ENCODE measurements at regions not wholly inside any gene's neighbourhood (a gene's known extent, or its start where the extent isn't known, plus 50 kb on each side); places are given as distances from the start of the nearest gene placed in this dataset.
A peak's percentile ranks its signal among the peaks of the same experiment; 100 is the strongest.

DNA sequence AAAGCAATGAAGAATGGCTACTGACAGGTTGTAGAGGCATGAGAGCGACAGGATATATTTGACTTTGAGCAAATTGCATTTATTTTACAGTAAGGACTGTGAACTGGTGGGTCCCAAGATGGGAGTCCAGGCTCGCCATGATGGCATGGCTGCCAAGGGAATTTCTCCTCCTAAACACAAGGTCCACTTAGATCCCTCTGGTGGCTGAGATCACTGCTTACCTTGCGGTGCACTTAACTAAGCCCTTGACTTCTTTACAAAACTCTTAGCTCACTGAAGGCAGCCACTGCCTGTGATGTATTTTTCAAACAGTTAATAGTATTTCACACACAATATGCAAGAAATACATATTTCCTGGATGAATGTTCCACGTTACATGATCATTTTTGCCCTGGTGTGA, 50.3 kb upstream of the SORBS2 start:
- FAIRE-seq = no peak

DNA sequence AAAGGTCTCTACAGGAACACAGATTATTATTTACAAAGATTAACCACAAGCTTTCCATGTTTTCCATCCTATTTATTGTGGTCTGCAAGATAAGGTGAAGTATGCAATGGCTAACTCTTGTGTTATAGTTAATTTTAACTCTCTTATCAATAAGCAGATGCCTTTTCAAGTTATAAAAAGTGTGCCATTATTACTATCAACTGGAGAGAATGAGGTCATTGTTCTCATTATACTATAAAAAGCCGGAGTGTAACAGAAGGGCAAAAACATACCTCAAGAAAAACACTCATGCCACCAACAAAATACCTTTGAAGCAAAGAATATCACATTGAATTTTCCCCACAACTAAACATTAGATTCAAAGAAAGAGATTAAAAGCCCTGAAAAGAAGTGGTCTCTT, 52.0 kb upstream of the SORBS2 start:
- FAIRE-seq = peak; percentile 60

GRCh38 chr4:185865901-185866328, 53.9 kb upstream of the SORBS2 start:
- peak; percentile 57 for FAIRE-seq

DNA sequence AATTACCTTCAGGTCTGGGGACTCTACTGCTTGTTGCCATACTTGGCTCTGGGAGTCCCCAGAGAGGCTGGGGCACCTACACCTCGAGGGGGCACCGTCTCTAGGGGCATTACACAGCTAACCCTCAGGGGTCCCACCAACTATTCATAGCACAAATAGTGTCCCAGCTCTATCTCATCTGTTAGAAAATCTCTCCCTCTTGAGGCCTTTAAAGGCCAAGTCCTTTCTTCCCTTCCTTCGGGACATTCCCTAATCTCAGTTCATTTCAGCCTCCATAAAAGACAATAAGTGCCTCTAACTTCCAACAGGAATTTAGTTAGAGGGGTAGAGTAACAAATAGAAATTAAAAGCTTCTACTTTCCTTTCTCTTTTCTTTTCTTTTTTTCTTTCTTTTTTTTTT, 55.8 kb upstream of the SORBS2 start:
- FAIRE-seq = no peak

GRCh38 chr4:185868983-185869382, 57.0 kb upstream of the SORBS2 start:
- no peak for FAIRE-seq

GRCh38 chr4:185869427-185869826, 57.4 kb upstream of the SORBS2 start:
- FAIRE-seq = no peak

DNA sequence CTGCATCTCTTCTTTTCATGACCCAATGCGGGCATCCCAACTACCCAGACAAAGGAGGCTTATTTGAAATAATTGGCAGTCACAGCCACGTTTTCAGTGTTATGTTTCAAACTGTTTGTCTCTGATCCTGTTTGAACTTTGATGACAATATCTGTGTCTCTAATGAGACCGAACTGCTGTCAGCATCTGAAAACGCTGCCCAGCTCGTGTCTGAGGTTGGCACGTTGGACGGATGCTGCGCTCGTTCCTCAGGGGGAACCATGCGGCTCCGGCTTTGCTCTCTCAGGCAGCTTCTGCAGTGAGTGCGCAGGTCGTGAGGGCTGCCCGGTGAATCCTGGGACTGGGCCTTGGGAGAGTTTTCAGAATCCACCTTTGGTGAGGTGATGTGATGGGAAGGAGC, 58.4 kb upstream of the SORBS2 start:
- peak; percentile 89 for FAIRE-seq

DNA sequence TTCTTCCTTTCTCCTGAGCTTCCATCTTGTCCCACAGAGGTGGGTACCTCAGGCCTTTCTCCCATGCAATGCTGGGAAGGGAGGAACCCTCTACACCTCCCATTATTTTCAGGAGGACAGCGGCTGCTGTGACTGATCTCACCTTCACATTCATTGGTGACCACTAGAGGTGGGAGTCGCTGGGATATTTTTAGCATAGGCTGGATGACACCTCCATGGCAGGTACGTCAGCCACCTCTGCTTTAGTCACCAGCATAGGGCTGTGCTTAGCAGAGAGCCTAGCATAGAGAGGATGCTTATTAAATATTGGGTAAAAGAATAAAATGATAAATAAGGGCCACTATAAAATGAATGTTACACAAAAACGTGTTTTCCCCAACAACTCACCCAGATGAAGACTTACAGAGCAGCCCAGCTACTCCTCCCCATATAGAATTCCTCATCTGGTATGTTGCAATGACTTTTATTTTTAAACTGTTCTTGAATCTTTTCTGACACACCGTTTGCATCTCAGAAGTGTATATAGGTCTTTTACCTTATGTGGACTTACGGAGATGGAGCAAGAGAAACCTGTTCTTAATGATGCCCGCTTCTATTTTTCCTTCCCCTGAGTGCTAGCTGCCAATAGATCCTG, 60.9 kb upstream of the SORBS2 start:
- no peak for FAIRE-seq

DNA sequence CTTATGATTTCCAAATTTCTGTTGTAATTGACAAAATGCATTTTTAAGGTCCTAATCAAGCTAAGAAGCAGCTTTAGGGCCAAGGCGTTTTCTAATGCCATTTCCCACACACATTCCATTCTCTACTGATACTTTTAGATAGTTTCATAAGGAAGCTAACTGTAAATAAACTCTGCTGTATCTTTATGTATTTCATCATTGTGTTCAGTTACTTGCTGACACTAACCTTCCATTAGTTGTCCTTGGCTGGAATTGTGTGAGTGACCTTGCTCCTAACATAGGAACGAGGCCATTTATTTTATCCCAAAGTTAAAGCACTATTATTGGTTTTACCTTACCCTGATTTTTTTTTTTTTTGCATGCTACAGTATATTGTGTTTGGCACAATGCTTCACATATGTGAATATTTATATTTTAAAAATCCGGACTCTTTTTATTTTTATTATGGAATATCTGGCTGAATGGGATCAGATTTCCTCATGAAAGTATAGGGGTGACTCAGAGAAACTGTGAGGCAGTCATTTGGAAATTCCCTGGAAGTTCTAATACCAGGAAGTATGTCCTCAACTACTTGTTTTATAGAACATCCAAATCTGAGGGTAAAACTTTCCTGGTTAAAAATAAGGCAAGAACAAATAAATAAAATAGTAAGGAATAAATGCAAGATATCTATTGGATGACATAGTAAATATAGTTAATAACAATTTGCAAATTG, 62.7 kb upstream of the SORBS2 start:
- FAIRE-seq = no peak

DNA sequence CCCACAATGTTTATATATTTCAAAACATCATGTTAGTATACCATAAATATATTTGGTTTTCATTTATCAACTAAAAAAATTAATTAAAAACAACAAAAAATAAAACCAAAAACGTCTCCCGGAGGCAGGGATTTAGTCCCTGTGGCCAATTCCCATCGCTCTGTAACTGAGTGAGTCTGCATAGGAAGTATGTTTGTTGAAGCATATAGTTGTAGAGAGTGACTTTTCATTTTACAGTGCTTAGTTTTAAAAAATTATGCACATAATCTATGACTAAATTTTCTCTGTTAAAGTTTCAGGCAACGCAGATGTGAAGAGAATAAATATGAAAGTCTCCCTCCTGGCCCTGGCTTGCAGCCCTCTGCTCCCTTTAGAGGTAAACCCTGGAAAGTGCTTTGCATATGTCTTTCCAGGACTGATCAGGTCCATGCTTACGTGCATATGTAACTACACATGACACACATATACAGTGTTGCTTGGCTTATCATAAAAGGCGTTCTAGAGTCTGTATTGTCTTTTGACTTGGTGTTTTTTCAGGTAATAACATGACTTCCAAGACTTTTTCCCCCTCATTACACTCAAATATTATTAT, 63.4 kb upstream of the SORBS2 start:
- no peak for FAIRE-seq

GRCh38 chr4:185878633-185879032, 66.6 kb upstream of the SORBS2 start:
- FAIRE-seq = no peak

DNA sequence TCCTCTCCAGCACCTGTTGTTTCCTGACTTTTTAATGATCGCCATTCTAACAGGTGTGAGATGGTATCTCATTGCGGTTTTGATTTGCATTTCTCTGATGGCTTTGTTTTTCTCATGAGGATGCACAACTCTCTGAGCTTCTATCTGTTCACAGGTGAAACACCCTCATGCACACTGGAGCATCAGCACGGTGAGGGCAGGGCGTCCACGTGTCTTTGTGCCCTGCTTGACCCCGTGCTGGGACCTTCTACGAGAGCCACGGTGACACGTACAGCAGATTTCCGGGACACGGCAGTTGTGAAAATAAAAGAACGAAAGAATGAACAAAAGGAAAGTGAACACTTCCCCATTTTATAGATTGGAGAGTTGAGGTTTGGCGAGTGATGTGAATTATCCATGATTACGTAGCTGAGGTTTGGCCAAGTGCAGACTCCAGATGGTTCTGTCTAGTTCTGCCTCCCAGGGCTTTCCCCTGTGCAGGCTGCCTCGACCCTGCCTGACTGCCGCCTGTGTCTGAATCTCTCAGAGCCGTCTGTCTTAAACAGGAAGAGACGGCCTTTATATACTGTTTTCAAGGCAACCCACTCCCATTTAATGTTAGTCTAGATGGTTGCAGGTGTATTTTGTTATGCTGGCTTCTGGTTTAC, 67.8 kb upstream of the SORBS2 start:
- FAIRE-seq = no peak

DNA sequence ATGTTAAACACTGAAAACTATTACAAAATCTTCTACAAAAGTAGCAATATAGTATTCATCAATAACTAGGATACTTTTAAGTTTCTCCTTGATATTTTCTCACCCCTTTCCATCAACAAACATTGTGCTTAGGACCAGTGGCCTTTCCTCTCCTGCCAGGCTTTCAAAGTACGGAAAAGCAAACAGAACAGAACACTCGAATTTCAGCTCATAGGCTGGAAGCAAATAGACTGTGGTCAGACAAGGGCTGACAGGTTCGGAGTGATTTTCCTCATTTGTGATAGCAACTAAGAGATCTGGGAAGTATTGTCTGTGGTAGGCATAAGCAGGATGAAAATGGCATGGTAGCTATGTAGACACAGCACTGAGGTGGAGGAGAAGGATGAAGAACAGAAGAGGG, 68.6 kb upstream of the SORBS2 start:
- FAIRE-seq = peak; percentile 63

- FAIRE-seq = peak; percentile 50
Measured at GRCh38 chr4:185881430-185881829, 69.4 kb upstream of the SORBS2 start.

DNA sequence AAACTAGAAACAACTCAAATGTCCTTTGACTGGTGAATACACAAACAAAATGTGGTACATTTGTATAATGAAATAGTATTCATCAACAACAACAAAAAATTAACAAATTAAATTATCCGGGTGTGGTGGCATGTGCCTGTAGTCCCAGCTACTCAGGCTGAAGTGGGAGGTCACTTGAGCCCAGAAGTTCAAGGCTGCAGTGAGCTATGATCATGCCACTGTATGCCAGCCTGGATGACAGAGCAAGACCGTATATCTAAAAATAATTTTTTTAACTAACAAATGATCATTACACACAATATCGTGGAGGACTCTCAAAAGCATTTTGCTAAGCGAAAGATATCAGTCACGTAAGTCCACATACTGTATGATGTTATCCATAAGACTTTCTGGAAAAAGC, 71.6 kb upstream of the SORBS2 start:
- no peak for FAIRE-seq

DNA sequence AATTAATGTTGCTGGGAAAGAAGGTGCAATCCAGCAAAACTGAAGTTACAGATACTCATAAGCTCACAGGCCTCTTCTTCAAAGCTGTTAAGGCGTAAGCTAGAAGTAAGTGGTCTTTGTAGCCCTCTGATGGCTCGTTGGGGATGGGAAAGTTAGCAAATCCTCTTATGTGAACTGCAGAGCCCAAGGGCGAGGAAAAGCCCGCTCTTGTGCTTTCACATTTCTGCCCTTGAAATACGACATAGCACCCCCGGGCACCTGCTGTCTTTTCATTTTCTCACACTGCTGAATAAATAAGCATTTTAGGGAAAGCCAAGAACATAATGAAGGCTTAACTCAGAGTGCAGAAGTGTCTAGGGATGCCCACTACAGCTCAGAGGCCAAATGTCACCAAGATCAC, 73.1 kb upstream of the SORBS2 start:
- FAIRE-seq = no peak

DNA sequence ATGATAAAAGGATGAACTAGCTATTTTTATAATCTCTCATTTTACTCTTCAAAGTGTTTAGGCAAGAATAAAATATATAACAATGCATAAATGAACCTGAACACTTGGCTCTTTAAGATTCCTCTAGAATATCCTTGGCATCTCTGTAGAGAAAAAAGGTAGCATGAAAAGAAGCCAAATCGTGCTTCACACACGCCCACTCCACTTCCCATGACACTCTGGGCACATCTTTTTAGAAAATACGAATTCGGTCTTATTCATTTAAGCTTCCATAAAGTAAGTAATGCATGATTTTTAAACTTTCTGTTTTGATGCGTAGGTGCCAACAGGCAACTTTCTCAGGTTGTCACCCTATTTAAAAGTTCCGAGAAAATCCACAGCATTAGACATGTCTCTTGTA, 73.6 kb upstream of the SORBS2 start:
- no peak for FAIRE-seq

GRCh38 chr4:185886832-185887524, 75.0 kb upstream of the SORBS2 start:
- no peak for FAIRE-seq

DNA sequence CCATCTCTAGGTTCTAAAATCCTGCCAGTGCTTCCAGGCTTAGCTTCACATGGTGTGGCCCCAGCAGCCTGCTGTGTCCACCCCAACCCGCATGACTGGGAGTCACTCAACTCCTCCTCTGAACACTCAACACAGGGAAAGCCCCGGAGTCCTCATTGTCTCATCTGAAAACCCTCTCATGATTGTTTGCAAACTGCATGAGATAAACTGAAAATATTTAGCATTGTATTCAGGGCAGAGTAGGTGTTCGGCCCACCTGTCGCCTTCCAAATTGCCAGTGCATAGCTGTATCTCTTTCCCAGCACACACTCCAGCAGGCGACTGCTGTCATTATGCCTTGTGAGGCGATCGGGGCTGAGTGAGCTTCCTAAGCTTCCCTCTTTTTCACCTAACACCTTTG, 76.7 kb upstream of the SORBS2 start:
- FAIRE-seq = no peak

DNA sequence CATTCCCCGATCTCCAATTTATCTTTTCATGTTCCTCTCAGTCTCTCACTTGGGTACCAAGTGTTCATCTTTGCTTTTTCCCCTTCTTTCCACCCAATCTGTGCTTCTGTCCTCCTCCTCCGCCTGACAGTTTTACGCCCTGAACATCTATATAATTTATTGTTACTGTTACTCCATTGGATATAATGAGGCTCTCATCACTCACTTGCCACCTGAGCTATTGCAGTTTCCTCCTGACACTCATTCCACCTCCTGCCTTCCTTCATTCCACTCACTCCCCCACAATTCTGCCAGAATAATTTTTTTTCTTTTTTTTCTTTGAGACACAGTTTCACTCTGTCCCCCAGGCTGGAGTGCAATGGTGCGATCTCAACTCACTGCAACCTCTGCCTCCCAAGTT, 77.6 kb upstream of the SORBS2 start:
- no peak for FAIRE-seq

GRCh38 chr4:185890196-185890595, 78.2 kb upstream of the SORBS2 start:
- no peak for FAIRE-seq

GRCh38 chr4:185892165-185892564, 80.2 kb upstream of the SORBS2 start:
- FAIRE-seq = no peak

- FAIRE-seq = no peak
Measured at GRCh38 chr4:185893500-185893899, 81.5 kb upstream of the SORBS2 start.

Data from TTC549 (cell line).